Heart right ventricle (tissue), 16 donors: ENCODE measurements at regions not wholly inside any gene's neighbourhood (a gene's known extent, or its start where the extent isn't known, plus 50 kb on each side); places are given as distances from the start of the nearest gene placed in this dataset.

Experiments
- ATAC-seq, 8 donors: fragments of 200-7000 bp; cut with Tn5 transposase; one replicate each; pipeline ENCODE4 v1.9.1; 2020; ENCODE audit warnings: mild to moderate bottlenecking in 8 of 8, moderate library complexity in 8 of 8, moderate number of reproducible peaks in 1 of 8
- DNase-seq, 2 donors: peaks; one replicate each; pipeline ENCODE4 v3.0.0-alpha.2; 2020
- H3K27ac ChIP-seq, 10 donors: fragments of 200-600 bp; sonication (generic) in 2 of 10; one replicate each; pipeline versions ENCODE4 v1.5.0 to v1.8.0; 2020 to 2022; ENCODE audit warnings: mild to moderate bottlenecking in 3 of 10
- H3K27me3 ChIP-seq, 7 donors: fragments of 200-600 bp; one replicate each; pipeline ENCODE4 v1.8.0; 2021 to 2022; ENCODE audit warnings: mild to moderate bottlenecking in 2 of 7
- H3K36me3 ChIP-seq, 9 donors: fragments of 200-600 bp; sonication (generic) in 1 of 9; one replicate each; pipeline versions ENCODE4 v1.5.0 to v1.8.0; 2020 to 2022; ENCODE audit warnings: mild to moderate bottlenecking in 2 of 9
- H3K4me1 ChIP-seq, 9 donors: fragments of 200-600 bp; sonication (generic) in 1 of 9; one replicate each; pipeline versions ENCODE4 v1.5.0 to v1.8.0; 2020 to 2022; ENCODE audit warnings: mild to moderate bottlenecking in 4 of 9
- H3K4me3 ChIP-seq, 10 donors: fragments of 200-600 bp; sonication (generic) in 2 of 10; one replicate each; pipeline versions ENCODE4 v1.5.0 to v1.8.0; 2020 to 2022; ENCODE audit warnings: mild to moderate bottlenecking in 7 of 10, moderate library complexity in 2 of 10
- H3K9me3 ChIP-seq, 11 donors: fragments of 200-600 bp in 10 of 11; sonication (generic) in 2 of 11; one replicate each; pipeline versions ENCODE4 v1.5.0 to v1.8.0; 2013 to 2022; ENCODE audit warnings: mild to moderate bottlenecking in 2 of 11, control low read depth in 1 of 11, moderate library complexity in 1 of 11
- WGBS, 2 donors: extraction: QIAGEN DNeasy Blood & Tissue Kit; methylation state at CpG; one replicate each; pipeline ENCODE4 v1.1.7; 2013; ENCODE audit warnings: inconsistent platforms in 1 of 2; 5-methylcytosine and 5-hydroxymethylcytosine counted together
- intact Hi-C, 10 donors: fragments of 100-400 bp; cut with DNase I; formaldehyde crosslinking; loops; one replicate each; pipeline versions ENCODE4 v1.11.1 to v1.14.2; 2022
- TF ChIP-seq, protein P1 (sequence below), 9 donors: fragments of 200-600 bp; sonication (generic) in 2 of 9; IDR thresholded peaks; one replicate each; pipeline versions ENCODE4 v1.5.0 to v1.8.0; 2021 to 2022; ENCODE audit warnings: antibody characterized with exemption in 9 of 9, mild to moderate bottlenecking in 5 of 9, moderate library complexity in 1 of 9
- donor health status: Arrhythmogenic right ventricular cardiomyopathy.
- donor health status: ischemic (EF 13 %, LVEDD 7.1; RV severe dilation, severe dysfunction).
- donor health status: healthy with polysubstance abuse.
- donor health status: DM: no; HTN: yes; CAD: no.
- donor health status: DM: no; HTN: no; CAD: no.
- donor health status: ischemic (EF 25% LVEDD 6.9; RV normal size, moderate dysfunction).
- donor health status: ischemic (EF 25% LVEDD 5.7; RV mildly dilated, moderate dysfunction).
- donor health status: healthy.
- donor health status: DM: yes; HTN: yes; CAD: no.
- donor health status: Ischemic cardiomyopathy.
- donor health status: ischemic (EF 35%, LVEDD 5.7; RV mildly dilated, moderate dysfunction).
- donor health status: nonischemic (EF 11% LVEDD 7.7; RV severe dilation, severe dysfunction).
- donor health status: DM: yes; HTN: yes; CAD: no.
- donor health status: PGD.
- donor health status: ischemic (EF 29% LVEDD 5.4; RV normal size, mild dysfunction).
- donor health status: nonischemic (EF 23%, LVEDD 6.1; RV moderate dilation, normal function).

DNA sequence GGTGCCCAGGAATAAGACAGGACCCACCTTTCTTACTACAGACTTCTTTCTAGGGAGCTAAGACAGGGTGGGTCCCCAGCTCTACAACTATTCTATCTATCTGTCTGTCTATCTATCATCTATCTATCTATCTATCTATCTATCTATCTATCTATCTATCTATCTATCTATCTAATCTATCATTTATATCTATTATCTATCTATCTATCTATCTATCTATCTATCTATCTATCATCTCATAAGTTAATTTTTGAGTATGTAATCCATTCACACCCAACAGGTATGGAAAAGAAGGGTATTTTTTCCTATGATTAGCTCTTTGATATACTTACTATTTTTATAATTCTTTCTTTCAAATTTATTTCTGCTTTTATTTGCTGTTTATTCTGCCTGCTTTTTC, 55.9 kb downstream of the BAMBI start:
- Histone ChIP-seq H3K4me3 (no peak overlapping the region), H3K9me3 (peaks cover 0 to 12% (median 2%) of the 10 kb centered on the region in 11 donors), H3K27me3 (no peaks in the 10 kb centered on the region), H3K36me3 (no peaks in the 10 kb centered on the region), H3K4me1 (no peaks in the 10 kb centered on the region), H3K27ac (no peak overlapping the region)
- TF ChIP-seq, protein P1, sequence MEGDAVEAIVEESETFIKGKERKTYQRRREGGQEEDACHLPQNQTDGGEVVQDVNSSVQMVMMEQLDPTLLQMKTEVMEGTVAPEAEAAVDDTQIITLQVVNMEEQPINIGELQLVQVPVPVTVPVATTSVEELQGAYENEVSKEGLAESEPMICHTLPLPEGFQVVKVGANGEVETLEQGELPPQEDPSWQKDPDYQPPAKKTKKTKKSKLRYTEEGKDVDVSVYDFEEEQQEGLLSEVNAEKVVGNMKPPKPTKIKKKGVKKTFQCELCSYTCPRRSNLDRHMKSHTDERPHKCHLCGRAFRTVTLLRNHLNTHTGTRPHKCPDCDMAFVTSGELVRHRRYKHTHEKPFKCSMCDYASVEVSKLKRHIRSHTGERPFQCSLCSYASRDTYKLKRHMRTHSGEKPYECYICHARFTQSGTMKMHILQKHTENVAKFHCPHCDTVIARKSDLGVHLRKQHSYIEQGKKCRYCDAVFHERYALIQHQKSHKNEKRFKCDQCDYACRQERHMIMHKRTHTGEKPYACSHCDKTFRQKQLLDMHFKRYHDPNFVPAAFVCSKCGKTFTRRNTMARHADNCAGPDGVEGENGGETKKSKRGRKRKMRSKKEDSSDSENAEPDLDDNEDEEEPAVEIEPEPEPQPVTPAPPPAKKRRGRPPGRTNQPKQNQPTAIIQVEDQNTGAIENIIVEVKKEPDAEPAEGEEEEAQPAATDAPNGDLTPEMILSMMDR (IDR thresholded peaks at IDR 0.05) = no peak
- intact Hi-C loops = no loop called here
- DNase-seq (no peak), ATAC-seq (no peak)

DNA sequence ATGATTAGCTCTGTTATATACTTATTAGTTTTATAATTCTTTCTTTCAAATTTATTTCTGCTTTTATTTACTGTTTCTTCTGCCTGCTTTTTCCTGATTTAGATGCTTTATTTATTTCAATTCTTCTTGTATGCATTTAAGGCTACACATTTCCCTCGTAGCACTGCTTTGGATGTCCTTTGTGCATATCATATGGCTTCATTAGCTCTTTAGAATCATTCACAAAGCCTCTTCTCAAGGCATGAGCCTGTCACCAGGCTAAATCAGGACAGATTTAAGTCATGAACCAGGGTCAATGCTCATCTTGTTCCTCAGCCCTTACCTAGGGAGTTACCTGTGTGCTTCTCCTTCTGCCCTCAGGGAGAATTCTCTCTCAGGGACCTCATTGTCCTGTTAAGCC, 56.3 kb downstream of the BAMBI start:
- 92 to 93% methylated on average over 1 of the region's 1 CpG for WGBS, 2 donors
- no peak overlapping the region for H3K4me3 ChIP-seq
- H3K4me1 ChIP-seq = no peaks in the 10 kb centered on the region
- TF ChIP-seq, protein P1 (IDR thresholded peaks at IDR 0.05) = no peak
- H3K27me3 ChIP-seq = no peaks in the 10 kb centered on the region
- H3K9me3 ChIP-seq = peaks cover 0 to 12% (median 2%) of the 10 kb centered on the region in 11 donors
- no peak for DNase-seq
- no peak overlapping the region for H3K27ac ChIP-seq
- no peaks in the 10 kb centered on the region for H3K36me3 ChIP-seq
- ATAC-seq = no peak
- intact Hi-C loops = no loop called here

DNA sequence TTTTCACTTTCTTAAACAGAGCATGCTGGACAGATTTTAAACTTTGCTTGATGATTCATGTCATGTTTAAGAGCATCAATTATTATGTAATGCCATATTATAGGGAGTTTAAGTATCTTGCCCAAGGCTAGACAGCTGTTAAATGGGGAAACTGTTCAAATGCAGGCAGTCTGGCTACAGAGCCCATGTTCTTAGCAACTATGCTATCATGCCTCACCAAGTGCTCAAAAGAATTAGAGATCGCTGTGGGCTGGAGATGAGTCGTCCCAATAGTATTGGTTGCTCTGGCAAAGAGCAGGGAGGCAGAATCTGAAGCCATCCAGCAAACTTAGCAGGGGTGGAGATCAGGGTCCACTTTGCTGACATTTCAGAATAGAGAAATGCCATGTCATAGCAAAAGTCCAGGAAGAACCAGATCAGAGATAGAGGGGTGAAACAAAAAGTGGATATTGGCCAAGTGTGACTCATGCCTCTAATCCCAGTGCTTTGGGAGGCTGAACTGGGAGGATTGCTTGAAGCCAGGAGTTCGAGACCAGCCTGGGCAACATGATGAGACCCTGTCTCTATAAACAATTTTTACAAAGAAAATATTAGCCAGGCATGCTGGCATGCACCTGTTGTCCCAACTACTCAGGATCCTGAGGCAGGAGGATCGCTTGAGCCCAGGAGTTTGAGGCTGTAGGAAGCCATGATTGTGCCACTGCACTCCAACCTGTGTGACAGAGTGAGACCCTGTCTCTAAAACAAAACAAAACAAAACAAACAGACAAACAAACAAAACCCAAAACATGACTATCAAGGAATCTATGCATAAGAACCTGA, 57.8 kb downstream of the BAMBI start:
- TF ChIP-seq, protein P1 (IDR thresholded peaks at IDR 0.05) = no peak
- Histone ChIP-seq H3K27ac (no peak overlapping the region), H3K4me1 (no peaks in the 10 kb centered on the region), H3K36me3 (no peaks in the 10 kb centered on the region), H3K27me3 (peaks cover 0 to 3% (median 0%) of the 10 kb centered on the region in 7 donors), H3K4me3 (no peak overlapping the region), H3K9me3 (peaks cover 0 to 12% (median 2%) of the 10 kb centered on the region in 11 donors)
- peak in 3 of 8 donors; percentile 59 to 78 (median 77) for ATAC-seq
- intact Hi-C loops = no loop called here
- no peak for DNase-seq
- WGBS, 2 donors = 48 to 55% methylated on average over 4 of the region's 4 CpGs

GRCh38 chr10:28737096-28737495, 59.8 kb downstream of the BAMBI start:
- H3K27me3 ChIP-seq = peaks cover 0 to 9% (median 0%) of the 10 kb centered on the region in 7 donors
- H3K4me3 ChIP-seq = no peak overlapping the region
- intact Hi-C loops = no loop called here
- ATAC-seq (no peak), DNase-seq (no peak)
- peaks cover 0 to 12% (median 2%) of the 10 kb centered on the region in 11 donors for H3K9me3 ChIP-seq
- H3K4me1 ChIP-seq = no peaks in the 10 kb centered on the region
- TF ChIP-seq, protein P1 (IDR thresholded peaks at IDR 0.05) = no peak
- WGBS, 2 donors = 53 to 55% methylated on average over 2 of the region's 2 CpGs
- H3K36me3 ChIP-seq = no peaks in the 10 kb centered on the region
- no peak overlapping the region for H3K27ac ChIP-seq
